ENCODE measurements at regions not wholly inside any gene's neighbourhood (a gene's known extent, or its start where the extent isn't known, plus 50 kb on each side); places are given as distances from the start of the nearest gene placed in this dataset.

GRCh38 chrX:65598559-65599147 is 64.1 kb upstream of the LAS1L start (continued):
- TF ChIP-seq ZSCAN5A (tag by site-specific recombination; IDR thresholded peaks at IDR 0.05), result no peak
- TF ChIP-seq ZNF155 (tag by site-specific recombination; IDR thresholded peaks at IDR 0.05), result no peak
- no peak for TF ChIP-seq SETDB1 (IDR thresholded peaks at IDR 0.05; ENCODE audit: insufficient read length, low read length)
- TF ChIP-seq ZNF302 (tag by site-specific recombination; IDR thresholded peaks at IDR 0.05; ENCODE audit: low read depth), result no peak

- CTCF ChIA-PET, result interaction anchor here (0.5 to 2.0 kb wide), 26 partner anchors 9 to 1265 kb away, joined by 3 to 7 read pairs (median 3); partner anchors contain the start of gene MSN
- TF ChIP-seq ZNF585B (tag by site-specific recombination; IDR thresholded peaks at IDR 0.05) (no peak), ZNF658 (tag by site-specific recombination; IDR thresholded peaks at IDR 0.05) (no peak), BCL6B (tag by site-specific recombination; IDR thresholded peaks at IDR 0.05) (no peak), TRIM28 (IDR thresholded peaks at IDR 0.05; ENCODE audit: borderline replicate concordance, low read length) (no peak), PRDM10 (tag by site-specific recombination; IDR thresholded peaks at IDR 0.05) (no peak), ZNF501 (tag by site-specific recombination; IDR thresholded peaks at IDR 0.05) (no peak), ZNF645 (tag by site-specific recombination; IDR thresholded peaks at IDR 0.05) (no peak), YY2 (tag by site-specific recombination; IDR thresholded peaks at IDR 0.05) (no peak), ZNF654 (tag by site-specific recombination; IDR thresholded peaks at IDR 0.05; ENCODE audit: low read depth) (no peak), ZNF488 (tag by site-specific recombination; IDR thresholded peaks at IDR 0.05) (no peak), ZNF560 (tag by site-specific recombination; IDR thresholded peaks at IDR 0.05; ENCODE audit: borderline replicate concordance) (no peak), KLF7 (tag by site-specific recombination; IDR thresholded peaks at IDR 0.05; ENCODE audit: borderline replicate concordance) (no peak), ZBTB26 (tag by site-specific recombination; optimal IDR thresholded peaks at IDR 0.05) (no peak), SETDB1 (IDR thresholded peaks at IDR 0.05; ENCODE audit: insufficient read length, low read length) (no peak), ZNF202 (tag by site-specific recombination; IDR thresholded peaks at IDR 0.05; ENCODE audit: borderline replicate concordance) (no peak)
- H3K4me1 ChIP-seq (ENCODE audit: control insufficient read depth, insufficient read depth, low read length), result no peaks in the 10 kb centered on the region
- POLR2A ChIA-PET, result interaction anchor here (0.6 kb wide), 2 partner anchors 607 to 649 kb away, joined by 4 to 7 read pairs; no protein-coding TSS in a partner anchor
- 0 out of 2 replicates have a peak overlapping the region, but pooled peaks have one; percentile 9 for H3K27ac ChIP-seq (ENCODE audit: extremely low read depth, low read depth, low read length)
- no peaks in the 10 kb centered on the region for H3K36me3 ChIP-seq (ENCODE audit: control insufficient read depth in 2 of 2, insufficient read depth in 1 of 2, low read length in 2 of 2)
- no peaks in the 10 kb centered on the region; the same call in 1 of the 2 replicates for H3K9me3 ChIP-seq (ENCODE audit: control insufficient read depth, insufficient read depth, low read depth, low read length)
- H3K4me3 ChIP-seq (ENCODE audit: low read depth, low read length), result no peak overlapping the region
Measured at GRCh38 chrX:65596270-65597034, 61.9 kb upstream of the LAS1L start.
